CD4-positive, alpha-beta T cell (primary cell): ENCODE measurements at regions not wholly inside any gene's neighbourhood (a gene's known extent, or its start where the extent isn't known, plus 50 kb on each side); places are given as distances from the start of the nearest gene placed in this dataset.

Source experiments
- ATAC-seq: fragments of 200-7000 bp; cut with Tn5 transposase; one replicate; pipeline ENCODE4 v1.10.0; 2022; ENCODE audit warnings: mild to moderate bottlenecking; ENCODE audit not compliant: poor library complexity
- CTCF ChIA-PET: fragments of 350-600 bp; sonication (Branson Sonifier 250); formaldehyde crosslinking; loops from one replicate; lab custom pipeline; 2021; ENCODE audit warnings: antibody characterized with exemption, inconsistent platforms; lab: Charles Lee
- POLR2A ChIA-PET: fragments of 350-600 bp; sonication (Branson Sonifier 250); formaldehyde crosslinking; loops from one replicate; lab custom pipeline; 2021; ENCODE audit warnings: antibody characterized with exemption, inconsistent platforms; lab: Charles Lee
- DNase-seq, 14 experiments: peaks; one replicate each; pipeline ENCODE4 v3.0.0-alpha.2; 2013 to 2020; ENCODE audit warnings: mixed read lengths in 2 of 14
- H3K27ac ChIP-seq, 2 donors: one replicate each; pipeline versions ENCODE4 v1.5.1 to v1.7.0; 2013; ENCODE audit warnings: low read length in 2 of 2, low read depth in 1 of 2, mild to moderate bottlenecking in 1 of 2
- H3K27me3 ChIP-seq, 2 experiments: 1 replicate in 1 of 2; 2 replicates in 1 of 2; pipeline versions ENCODE4 v1.6.1 to v1.7.0; 2013; ENCODE audit warnings: low read length in 2 of 2, control low read depth in 1 of 2, mild to moderate bottlenecking in 1 of 2, moderate library complexity in 1 of 2; ENCODE audit not compliant: insufficient read depth in 2 of 2, control insufficient read depth in 1 of 2
- H3K36me3 ChIP-seq: one replicate; pipeline ENCODE4 v1.6.1; 2013; ENCODE audit warnings: low read length, control low read depth; ENCODE audit not compliant: insufficient read depth
- H3K4me1 ChIP-seq: one replicate; pipeline ENCODE4 v1.6.1; 2013; ENCODE audit warnings: low read length, control low read depth; ENCODE audit not compliant: insufficient read depth
- H3K4me3 ChIP-seq: one replicate; pipeline ENCODE4 v1.5.1; 2013; ENCODE audit warnings: mild to moderate bottlenecking, low read length, moderate library complexity
- H3K9me3 ChIP-seq, 2 experiments: 1 replicate in 1 of 2; 2 replicates in 1 of 2; pipeline versions ENCODE4 v1.6.1 to v1.7.0; 2013; ENCODE audit warnings: low read length in 2 of 2, mild to moderate bottlenecking in 2 of 2, control low read depth in 1 of 2, moderate library complexity in 1 of 2; ENCODE audit not compliant: control insufficient read depth in 1 of 2, insufficient read depth in 1 of 2
- H3K27ac Mint-ChIP-seq: one replicate; pipeline ENCODE4 v1.8.0; 2020; ENCODE audit warnings: mixed read lengths
- H3K27me3 Mint-ChIP-seq: one replicate; pipeline ENCODE4 v1.8.0; 2021; ENCODE audit warnings: mixed read lengths
- H3K36me3 Mint-ChIP-seq: one replicate; pipeline ENCODE4 v1.8.0; 2021; ENCODE audit warnings: low read depth, mixed read lengths
- H3K4me1 Mint-ChIP-seq: one replicate; pipeline ENCODE4 v1.8.0; 2021; ENCODE audit warnings: low read depth, mixed read lengths
- H3K4me3 Mint-ChIP-seq: one replicate; pipeline ENCODE4 v1.8.0; 2020; ENCODE audit warnings: mild to moderate bottlenecking, mixed read lengths
- H3K9me3 Mint-ChIP-seq: one replicate; pipeline ENCODE4 v1.8.0; 2020; ENCODE audit warnings: mixed read lengths
- intact Hi-C, 2 experiments: fragments of 100-400 bp; cut with DNase I in 1 of 2; cut with micrococcal nuclease in 1 of 2; formaldehyde crosslinking; loops; one replicate each; pipeline versions ENCODE4 v1.15.1 to v1.9.0; 2023 to 2025; cut with DNase I, micrococcal nuclease
- TF ChIP-seq, protein P1 (sequence below): fragments of 200-600 bp; IDR thresholded peaks from one replicate; pipeline ENCODE4 v1.8.0; 2022; ENCODE audit warnings: antibody characterized with exemption, mild to moderate bottlenecking

DNA sequence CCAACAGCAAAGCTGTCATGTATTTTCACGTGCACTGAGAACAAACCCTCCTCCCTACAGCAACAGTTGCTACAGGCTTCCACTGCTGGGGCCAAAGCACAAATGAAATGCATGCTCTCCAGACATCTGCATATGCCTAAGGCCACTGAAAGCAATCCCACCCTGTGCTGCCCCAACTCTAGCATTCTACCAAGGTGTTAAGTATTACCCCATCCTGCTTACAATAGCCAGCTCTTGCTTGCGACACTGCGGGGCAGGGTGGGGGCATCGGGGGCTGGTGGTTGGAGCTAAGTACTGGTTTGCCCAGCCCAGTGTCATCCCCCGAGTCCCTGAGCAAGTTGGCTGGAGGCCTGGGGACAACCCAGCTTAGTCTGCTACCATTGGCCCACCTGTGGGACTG lies 742.5 kb downstream of the TDRD15 start:
- H3K9me3 Mint-ChIP-seq = peaks cover 11% of the 10 kb centered on the region
- ChIA-PET CTCF (no interaction called here), POLR2A (no interaction called here)
- H3K4me1 Mint-ChIP-seq = no peaks in the 10 kb centered on the region
- Histone ChIP-seq H3K27ac (no peak overlapping the region), H3K4me1 (no peaks in the 10 kb centered on the region), H3K4me3 (no peak overlapping the region), H3K36me3 (no peaks in the 10 kb centered on the region), H3K9me3 (peaks cover 0 to 6% of the 10 kb centered on the region in 2 experiments), H3K27me3 (no peaks in the 10 kb centered on the region)
- intact Hi-C loops = no loop called here
- ATAC-seq (no peak), DNase-seq (no peak)
- no peaks in the 10 kb centered on the region for H3K36me3 Mint-ChIP-seq
- TF ChIP-seq, protein P1, sequence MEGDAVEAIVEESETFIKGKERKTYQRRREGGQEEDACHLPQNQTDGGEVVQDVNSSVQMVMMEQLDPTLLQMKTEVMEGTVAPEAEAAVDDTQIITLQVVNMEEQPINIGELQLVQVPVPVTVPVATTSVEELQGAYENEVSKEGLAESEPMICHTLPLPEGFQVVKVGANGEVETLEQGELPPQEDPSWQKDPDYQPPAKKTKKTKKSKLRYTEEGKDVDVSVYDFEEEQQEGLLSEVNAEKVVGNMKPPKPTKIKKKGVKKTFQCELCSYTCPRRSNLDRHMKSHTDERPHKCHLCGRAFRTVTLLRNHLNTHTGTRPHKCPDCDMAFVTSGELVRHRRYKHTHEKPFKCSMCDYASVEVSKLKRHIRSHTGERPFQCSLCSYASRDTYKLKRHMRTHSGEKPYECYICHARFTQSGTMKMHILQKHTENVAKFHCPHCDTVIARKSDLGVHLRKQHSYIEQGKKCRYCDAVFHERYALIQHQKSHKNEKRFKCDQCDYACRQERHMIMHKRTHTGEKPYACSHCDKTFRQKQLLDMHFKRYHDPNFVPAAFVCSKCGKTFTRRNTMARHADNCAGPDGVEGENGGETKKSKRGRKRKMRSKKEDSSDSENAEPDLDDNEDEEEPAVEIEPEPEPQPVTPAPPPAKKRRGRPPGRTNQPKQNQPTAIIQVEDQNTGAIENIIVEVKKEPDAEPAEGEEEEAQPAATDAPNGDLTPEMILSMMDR = no peak
- no peaks in the 10 kb centered on the region for H3K27me3 Mint-ChIP-seq
- H3K4me3 Mint-ChIP-seq = no peak overlapping the region
- H3K27ac Mint-ChIP-seq = no peak overlapping the region

DNA sequence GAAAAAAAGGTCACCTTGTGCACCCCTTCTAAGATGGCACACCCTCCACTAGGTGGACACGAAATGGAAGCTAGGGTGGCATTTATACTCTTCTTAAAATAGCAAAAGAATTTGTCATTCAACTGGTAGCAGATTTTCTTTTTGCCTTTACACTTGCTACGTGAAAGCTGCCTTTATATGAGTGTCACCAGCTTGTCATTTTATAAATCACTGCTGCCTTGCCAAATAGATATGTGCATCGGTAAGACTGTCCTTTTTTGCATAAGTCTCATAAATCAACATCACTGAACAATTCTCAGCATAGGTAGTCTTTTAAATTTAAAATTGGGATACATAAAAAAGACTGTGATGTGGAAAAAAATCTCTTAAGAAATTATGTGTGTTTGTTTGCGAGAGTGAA lies 764.1 kb downstream of the TDRD15 start:
- ATAC-seq (no peak), DNase-seq (no peak)
- Mint-ChIP-seq H3K4me3 (no peak overlapping the region), H3K9me3 (peaks cover 15% of the 10 kb centered on the region), H3K36me3 (no peaks in the 10 kb centered on the region), H3K27me3 (no peaks in the 10 kb centered on the region), H3K4me1 (no peaks in the 10 kb centered on the region), H3K27ac (no peak overlapping the region)
- no peaks in the 10 kb centered on the region for H3K4me1 ChIP-seq
- ChIA-PET CTCF (no interaction called here), POLR2A (no interaction called here)
- H3K27me3 ChIP-seq = no peaks in the 10 kb centered on the region
- intact Hi-C loops = no loop called here
- H3K9me3 ChIP-seq = peaks cover 0 to 15% of the 10 kb centered on the region in 2 experiments
- no peak overlapping the region for H3K4me3 ChIP-seq
- H3K36me3 ChIP-seq = no peaks in the 10 kb centered on the region
- H3K27ac ChIP-seq = no peak overlapping the region
- TF ChIP-seq, protein P1 = no peak

DNA sequence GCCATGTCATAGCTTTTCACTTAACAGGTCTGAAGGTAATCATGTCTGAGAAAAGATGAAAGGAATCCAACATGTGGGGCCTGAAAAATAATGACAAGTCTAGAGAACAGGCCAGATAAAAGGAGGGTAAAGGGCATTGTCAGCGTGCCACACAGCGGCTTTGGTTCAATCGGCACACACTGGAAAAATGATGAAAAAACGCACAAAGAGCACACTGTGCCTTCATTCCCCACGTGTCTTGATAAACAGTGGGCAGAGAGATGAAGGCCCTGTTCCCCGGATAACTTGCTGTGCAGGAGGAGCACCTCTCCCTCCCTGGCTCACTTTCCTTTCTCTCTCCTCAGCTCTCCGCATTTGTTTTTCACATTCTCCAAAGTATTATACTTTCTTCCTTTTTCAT lies 766.3 kb downstream of the TDRD15 start:
- no peaks in the 10 kb centered on the region for H3K4me1 ChIP-seq
- CTCF ChIA-PET = no interaction called here
- no peaks in the 10 kb centered on the region for H3K27me3 ChIP-seq
- no peaks in the 10 kb centered on the region for H3K36me3 ChIP-seq
- intact Hi-C loops = no loop called here
- TF ChIP-seq, protein P1 = no peak
- ATAC-seq (no peak), DNase-seq (no peak)
- POLR2A ChIA-PET = no interaction called here
- H3K4me3 ChIP-seq = no peak overlapping the region
- H3K9me3 ChIP-seq = peaks cover 0 to 18% of the 10 kb centered on the region in 2 experiments
- no peak overlapping the region for H3K4me3 Mint-ChIP-seq
- no peaks in the 10 kb centered on the region for H3K4me1 Mint-ChIP-seq
- no peak overlapping the region for H3K27ac ChIP-seq
- no peak overlapping the region for H3K27ac Mint-ChIP-seq
- no peaks in the 10 kb centered on the region for H3K27me3 Mint-ChIP-seq
- no peaks in the 10 kb centered on the region for H3K36me3 Mint-ChIP-seq
- peaks cover 13% of the 10 kb centered on the region for H3K9me3 Mint-ChIP-seq
